HCT116 (cell line): ENCODE measurements at regions not wholly inside any gene's neighbourhood (a gene's known extent, or its start where the extent isn't known, plus 50 kb on each side); places are given as distances from the start of the nearest gene placed in this dataset.

ENCODE experiments used
- ATF3 ChIP-seq: IDR thresholded peaks from 2 replicates; pipeline ENCODE4 v1.6.1; 2012
- CEBPB ChIP-seq: IDR thresholded peaks from 2 replicates; pipeline ENCODE4 v1.6.1; 2012; ENCODE audit warnings: low read depth
- CTCF ChIP-seq, 3 experiments: fragments of 200-600 bp in 1 of 3; sonication (generic) in 1 of 3; IDR thresholded peaks in 2 of 3; conservative IDR thresholded peaks in 1 of 3; 2 replicates each; pipeline ENCODE4 v1.5.1; 2012 to 2017; ENCODE audit warnings: low read depth in 2 of 3, low read length in 2 of 3, antibody characterized with exemption in 1 of 3, borderline replicate concordance in 1 of 3, control low read depth in 1 of 3, mild to moderate bottlenecking in 1 of 3, mixed read lengths in 1 of 3, mixed run types in 1 of 3, moderate library complexity in 1 of 3; ENCODE audit not compliant: insufficient read depth in 1 of 3
- EGR1 ChIP-seq: IDR thresholded peaks from 2 replicates; pipeline ENCODE4 v1.6.1; 2012; ENCODE audit warnings: low read depth
- EZH2 ChIP-seq: fragments of 200-600 bp; sonication (generic); IDR thresholded peaks from 2 replicates; pipeline ENCODE4 v1.6.1; 2017; ENCODE audit warnings: antibody characterized with exemption, mixed run types
- EZH2phosphoT487 ChIP-seq: fragments of 200-600 bp; IDR thresholded peaks from 2 replicates; pipeline ENCODE4 v1.6.1; 2018; ENCODE audit warnings: antibody characterized with exemption, borderline replicate concordance
- JUND ChIP-seq: IDR thresholded peaks from 2 replicates; pipeline ENCODE4 v1.6.1; 2012
- MAX ChIP-seq: IDR thresholded peaks from 2 replicates; pipeline ENCODE4 v1.6.1; 2012
- POLR2A ChIP-seq: IDR thresholded peaks from 2 replicates; pipeline ENCODE4 v1.7.0; 2011; ENCODE audit warnings: borderline replicate concordance; ENCODE audit not compliant: insufficient read depth, insufficient read length; ENCODE audit errors: extremely low read depth
- POLR2AphosphoS5 ChIP-seq: IDR thresholded peaks from 2 replicates; pipeline ENCODE4 v1.6.1; 2011; ENCODE audit warnings: mild to moderate bottlenecking, low read depth, low read length, moderate library complexity
- SRF ChIP-seq: IDR thresholded peaks from 2 replicates; pipeline ENCODE4 v1.6.1; 2012; ENCODE audit warnings: low read depth
- TF ChIP-seq, protein P1 (sequence below): IDR thresholded peaks from 2 replicates; pipeline ENCODE4 v1.6.1; 2011; ENCODE audit warnings: mild to moderate bottlenecking, low read length, moderate library complexity; ENCODE audit not compliant: insufficient replicate concordance; ENCODE audit errors: extremely low read depth

DNA sequence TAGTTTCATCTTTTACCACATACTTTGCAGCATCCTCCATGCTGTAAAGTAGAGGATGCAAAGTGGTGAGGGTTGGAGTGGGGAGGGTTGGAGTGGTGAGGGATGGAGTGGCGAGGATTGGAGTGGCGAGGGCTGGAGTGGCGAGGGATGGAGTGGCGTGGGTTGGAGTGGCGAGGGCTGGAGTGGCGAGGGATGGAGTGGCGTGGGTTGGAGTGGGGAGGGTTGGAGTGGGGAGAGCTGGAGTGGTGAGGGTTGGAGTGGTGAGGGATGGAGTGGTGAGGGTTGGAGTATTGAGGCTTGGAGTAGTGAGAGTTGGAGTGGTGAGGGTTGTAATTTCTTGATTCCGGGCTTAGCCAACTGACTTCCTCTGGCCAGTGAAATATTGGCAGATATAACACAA, 618.3 kb downstream of the MRPL39 start:
- TF ChIP-seq CTCF (IDR thresholded peaks at IDR 0.05 in 2 of 3, conservative IDR thresholded peaks at IDR 0.05 in 1 of 3; ENCODE audit: borderline replicate concordance in 1 of 3, insufficient read depth in 1 of 3, low read depth in 2 of 3, low read length in 2 of 3) (no peak), EZH2phosphoT487 (no peak), EZH2 (no peak), POLR2A (no peak), JUND (no peak), CEBPB (no peak), SRF (no peak), POLR2AphosphoS5 (no peak), MAX (no peak), ATF3 (no peak), EGR1 (no peak)
- TF ChIP-seq, protein P1, sequence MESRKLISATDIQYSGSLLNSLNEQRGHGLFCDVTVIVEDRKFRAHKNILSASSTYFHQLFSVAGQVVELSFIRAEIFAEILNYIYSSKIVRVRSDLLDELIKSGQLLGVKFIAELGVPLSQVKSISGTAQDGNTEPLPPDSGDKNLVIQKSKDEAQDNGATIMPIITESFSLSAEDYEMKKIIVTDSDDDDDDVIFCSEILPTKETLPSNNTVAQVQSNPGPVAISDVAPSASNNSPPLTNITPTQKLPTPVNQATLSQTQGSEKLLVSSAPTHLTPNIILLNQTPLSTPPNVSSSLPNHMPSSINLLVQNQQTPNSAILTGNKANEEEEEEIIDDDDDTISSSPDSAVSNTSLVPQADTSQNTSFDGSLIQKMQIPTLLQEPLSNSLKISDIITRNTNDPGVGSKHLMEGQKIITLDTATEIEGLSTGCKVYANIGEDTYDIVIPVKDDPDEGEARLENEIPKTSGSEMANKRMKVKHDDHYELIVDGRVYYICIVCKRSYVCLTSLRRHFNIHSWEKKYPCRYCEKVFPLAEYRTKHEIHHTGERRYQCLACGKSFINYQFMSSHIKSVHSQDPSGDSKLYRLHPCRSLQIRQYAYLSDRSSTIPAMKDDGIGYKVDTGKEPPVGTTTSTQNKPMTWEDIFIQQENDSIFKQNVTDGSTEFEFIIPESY: no peak
